Lung microvascular endothelial cell (primary cell): ENCODE measurements at regions not wholly inside any gene's neighbourhood (a gene's known extent, or its start where the extent isn't known, plus 50 kb on each side); places are given as distances from the start of the nearest gene placed in this dataset.
"Not testable (repeated sequence)": the region's sequence is repeated elsewhere in the genome, so short reads cannot be mapped to it uniquely, and the experiment has no call there.

Source experiments
- DNase-seq, 2 donors: peaks; one replicate each; pipeline versions ENCODE4 v3.0.0 to v3.0.0-alpha.2; 2010; ENCODE audit warnings: low read depth in 2 of 2

GRCh38 chr6:58351619-58352018 lies 1034.2 kb downstream of the PRIM2 start:
- not testable (repeated sequence) for DNase-seq

GRCh38 chr6:58358452-58358851 lies 1041.0 kb downstream of the PRIM2 start:
- not testable (repeated sequence) for DNase-seq

DNA sequence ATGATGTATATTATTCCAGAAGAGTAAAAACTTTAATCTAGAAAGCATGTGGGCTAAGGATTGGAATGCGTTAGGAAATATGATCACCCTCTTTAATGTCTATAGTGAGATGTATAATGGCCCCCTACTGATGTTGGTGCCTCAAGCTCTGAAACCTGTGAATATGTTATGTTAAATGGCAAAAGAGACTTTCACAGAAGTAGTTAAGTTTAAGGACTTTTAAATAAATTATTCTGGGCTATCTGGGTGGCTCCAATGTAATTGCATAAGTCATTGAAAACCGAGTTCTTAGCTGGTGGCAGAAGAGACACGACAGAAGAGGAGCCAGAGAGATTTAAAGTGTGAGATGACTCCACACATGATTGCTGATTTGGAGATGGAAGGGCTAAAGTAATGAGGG lies 1048.4 kb downstream of the PRIM2 start:
- DNase-seq = not testable (repeated sequence)

DNA sequence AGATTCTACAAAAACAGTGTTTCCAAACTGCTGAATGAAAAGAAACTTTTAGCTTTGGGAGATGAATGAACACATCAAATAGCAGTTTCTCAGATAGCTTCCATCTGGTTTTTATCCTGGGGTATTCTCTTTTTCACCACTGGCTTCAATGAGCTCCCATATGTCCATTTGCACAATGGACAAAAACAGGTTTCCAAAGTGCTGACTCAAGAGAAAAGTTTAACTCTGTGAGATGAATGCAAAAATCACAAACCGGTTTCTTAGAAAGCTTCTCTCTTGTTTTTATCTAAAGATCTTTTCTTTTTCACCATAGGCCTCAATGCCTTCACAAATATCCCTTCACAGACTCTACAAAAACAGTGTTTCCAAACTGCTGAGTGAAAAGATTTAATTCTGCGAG lies 1089.2 kb downstream of the PRIM2 start:
- not testable (repeated sequence) for DNase-seq

GRCh38 chr6:58419321-58419720 lies 1101.9 kb downstream of the PRIM2 start:
- no peak for DNase-seq
